ENCODE measurements at regions not wholly inside any gene's neighbourhood (a gene's known extent, or its start where the extent isn't known, plus 50 kb on each side); places are given as distances from the start of the nearest gene placed in this dataset.

GRCh38 chr10:129350690-129351089, 116.4 kb upstream of the MGMT start:
- DNase-seq (ENCODE audit: low read depth in 2 of 2): no peak

DNA sequence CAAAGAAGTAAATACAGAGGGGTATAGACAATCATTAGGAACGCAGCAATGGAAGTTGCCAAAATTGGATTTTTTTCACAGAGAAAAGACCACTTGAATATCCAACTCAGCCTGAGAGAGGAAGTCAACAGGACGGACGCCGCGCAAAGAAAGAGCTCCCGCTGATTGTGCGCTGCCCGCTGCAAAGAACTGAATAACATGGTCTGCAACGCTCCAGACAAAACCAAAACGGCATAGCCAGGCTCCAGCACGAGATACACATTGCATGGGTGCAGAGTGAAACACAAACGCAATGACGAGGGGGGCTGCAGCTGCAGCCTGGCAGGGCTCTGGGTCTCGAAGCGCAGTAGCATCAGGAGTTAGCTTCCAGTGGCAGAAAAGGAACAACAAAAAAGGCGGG, 113.9 kb upstream of the MGMT start:
- DNase-seq (ENCODE audit: low read depth in 2 of 2): no peak

- no peak for DNase-seq (ENCODE audit: low read depth in 2 of 2)
Measured at GRCh38 chr10:129360046-129360445, 107.0 kb upstream of the MGMT start.

- no peak for DNase-seq (ENCODE audit: low read depth in 2 of 2)
Measured at GRCh38 chr10:129361676-129362376, 105.2 kb upstream of the MGMT start.

- DNase-seq (ENCODE audit: low read depth in 2 of 2): no peak
Measured at GRCh38 chr10:129364949-129365348, 102.1 kb upstream of the MGMT start.

- no peak for DNase-seq (ENCODE audit: low read depth in 2 of 2)
Measured at GRCh38 chr10:129365767-129366402, 101.2 kb upstream of the MGMT start.

- DNase-seq (ENCODE audit: low read depth in 2 of 2): no peak
Measured at GRCh38 chr10:129366450-129366849, 100.6 kb upstream of the MGMT start.

DNA sequence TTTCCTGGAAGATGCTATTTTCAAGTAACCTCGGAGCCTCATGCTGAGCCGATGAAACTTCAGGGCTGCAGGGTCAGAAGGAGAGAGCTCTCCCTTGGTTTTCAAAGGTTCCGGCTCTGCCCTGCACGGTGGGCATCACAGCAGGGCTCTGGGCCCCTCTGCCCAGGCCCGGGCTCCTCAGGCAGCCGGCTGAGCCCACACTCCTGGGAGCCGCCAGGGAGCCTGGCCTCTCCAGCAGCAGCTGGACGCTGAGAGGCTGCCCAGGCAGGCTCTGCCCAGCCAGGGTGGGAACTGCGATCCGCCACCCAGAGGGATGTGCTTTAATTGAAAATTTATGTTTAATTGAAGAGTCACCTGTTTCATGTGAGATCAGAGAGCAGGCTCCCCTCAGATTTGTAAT, 97.5 kb upstream of the MGMT start:
- DNase-seq (ENCODE audit: low read depth in 2 of 2): no peak

DNA sequence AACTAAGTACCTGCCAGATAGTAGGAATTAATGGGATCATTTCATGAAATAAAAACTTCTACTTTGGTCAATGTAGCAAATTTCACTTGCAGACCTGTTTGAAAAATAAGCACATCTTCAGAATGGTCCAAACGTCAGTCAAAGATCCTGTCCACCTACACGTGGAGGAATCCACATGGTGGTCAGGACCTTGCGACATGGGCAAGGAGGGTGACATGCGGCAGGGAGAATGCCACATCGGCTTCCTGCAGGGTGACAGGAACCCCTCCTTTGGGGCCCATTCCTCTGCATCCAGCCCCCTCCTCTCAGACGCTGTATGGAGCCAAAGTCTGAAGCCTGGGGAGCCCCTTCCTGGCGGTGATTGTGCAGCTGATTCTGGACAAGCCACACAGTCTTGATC, 95.5 kb upstream of the MGMT start:
- DNase-seq (ENCODE audit: low read depth in 2 of 2): no peak

GRCh38 chr10:129372172-129372571, 94.9 kb upstream of the MGMT start:
- no peak for DNase-seq (ENCODE audit: low read depth in 2 of 2)

DNA sequence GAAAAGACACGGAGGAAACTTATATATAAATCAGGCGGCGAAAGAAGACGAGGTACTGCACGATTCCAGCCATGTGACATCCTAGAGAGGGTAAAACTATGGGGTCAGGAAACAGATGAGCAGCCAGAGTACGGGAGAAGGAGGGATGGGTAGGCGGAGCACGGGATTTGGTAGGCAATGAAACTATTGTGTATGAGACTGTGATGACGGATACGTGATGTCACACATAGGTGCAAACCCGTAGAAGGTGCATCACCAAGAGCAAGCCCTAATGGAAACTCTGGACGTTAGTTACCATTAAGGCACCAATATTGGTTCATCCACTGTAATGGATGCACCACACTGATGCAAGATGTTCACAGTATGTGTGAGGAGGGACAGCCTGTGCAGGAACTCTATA, 93.8 kb upstream of the MGMT start:
- no peak for DNase-seq (ENCODE audit: low read depth in 2 of 2)

GRCh38 chr10:129373718-129374117, 93.3 kb upstream of the MGMT start:
- DNase-seq (ENCODE audit: low read depth in 2 of 2): no peak

DNA sequence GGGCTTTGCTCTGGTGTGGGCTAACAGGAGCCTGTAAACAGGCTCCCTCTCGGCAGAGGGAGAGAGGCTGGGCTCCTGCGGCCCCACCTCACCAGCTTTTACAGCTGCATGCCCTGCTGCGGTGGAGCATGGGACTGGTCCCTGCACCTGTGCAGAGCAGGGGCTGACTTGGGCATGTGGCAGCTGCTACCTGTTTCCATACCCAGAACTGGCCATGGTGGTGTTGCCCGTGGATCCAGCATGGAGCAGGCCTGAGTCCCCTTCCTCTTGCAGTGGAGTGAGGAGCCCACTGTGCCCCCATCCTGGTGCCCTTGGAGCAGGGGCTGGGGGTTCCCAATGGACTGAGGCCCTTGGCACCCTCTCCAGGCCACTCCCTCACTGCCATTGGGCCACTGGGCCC, 91.9 kb upstream of the MGMT start:
- DNase-seq (ENCODE audit: low read depth in 2 of 2): no peak

DNA sequence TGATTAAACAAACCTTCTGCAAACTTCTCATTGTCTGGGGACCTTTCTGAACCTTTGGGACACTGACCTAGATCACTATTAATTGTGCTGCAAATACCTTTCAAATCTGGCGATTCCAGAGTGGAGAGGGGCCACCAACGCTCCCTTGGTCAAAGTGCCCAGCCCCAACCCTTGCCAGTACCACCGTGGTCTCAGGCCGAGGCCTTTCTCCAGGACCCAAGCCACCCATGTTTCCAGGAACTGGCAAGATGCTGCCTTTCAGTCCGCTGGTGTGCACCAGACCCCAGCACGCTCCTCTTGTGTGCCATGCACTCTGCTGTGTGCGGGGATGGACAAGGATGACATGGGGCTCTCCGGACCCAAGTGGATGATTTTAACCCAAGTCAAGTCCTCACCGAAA, 91.1 kb upstream of the MGMT start:
- DNase-seq (ENCODE audit: low read depth in 2 of 2): no peak

GRCh38 chr10:129380279-129380678, 86.8 kb upstream of the MGMT start:
- DNase-seq (ENCODE audit: low read depth in 2 of 2): no peak

DNA sequence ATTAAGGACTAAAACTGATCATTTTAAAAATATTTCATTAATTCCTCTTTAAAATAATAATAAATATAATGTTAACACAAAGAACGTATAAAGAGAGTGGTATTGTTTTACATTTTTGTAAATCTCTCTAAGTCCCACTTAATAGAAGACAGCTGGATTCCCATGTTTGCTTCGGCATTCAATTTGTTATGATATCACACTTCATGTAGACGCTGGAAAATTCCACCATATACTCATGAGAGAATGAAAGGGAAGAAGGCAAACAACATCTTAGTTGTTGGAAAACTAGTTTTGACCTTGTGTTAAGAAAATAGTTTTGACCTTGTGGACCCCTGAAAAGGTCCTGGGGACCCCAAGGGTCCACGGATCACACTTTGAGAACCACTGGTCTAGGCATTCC, 85.3 kb upstream of the MGMT start:
- DNase-seq (ENCODE audit: low read depth in 2 of 2): no peak

GRCh38 chr10:129382401-129382800, 84.6 kb upstream of the MGMT start:
- no peak for DNase-seq (ENCODE audit: low read depth in 2 of 2)

DNA sequence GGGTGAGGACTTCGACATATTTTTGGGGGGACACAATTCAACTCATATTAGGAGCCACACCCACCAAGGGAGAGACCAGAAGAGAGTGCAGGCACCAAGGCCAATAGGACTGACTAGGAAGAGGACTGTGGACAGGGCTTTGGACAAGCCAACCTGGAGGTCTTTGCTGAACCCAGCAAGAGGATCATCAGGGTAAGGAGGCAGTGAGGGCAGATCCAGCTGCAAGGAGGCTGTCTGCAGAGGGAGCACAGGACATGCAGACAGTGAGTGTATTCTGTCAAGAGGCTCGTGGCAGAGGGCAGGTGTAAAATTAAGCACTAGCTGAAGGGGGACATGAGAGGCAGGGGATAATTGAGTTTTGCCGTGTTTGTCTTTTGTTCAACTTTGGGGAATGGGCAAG, 83.4 kb upstream of the MGMT start:
- no peak for DNase-seq (ENCODE audit: low read depth in 2 of 2)

- DNase-seq (ENCODE audit: low read depth in 2 of 2): no peak
Measured at GRCh38 chr10:129385600-129385999, 81.4 kb upstream of the MGMT start.

DNA sequence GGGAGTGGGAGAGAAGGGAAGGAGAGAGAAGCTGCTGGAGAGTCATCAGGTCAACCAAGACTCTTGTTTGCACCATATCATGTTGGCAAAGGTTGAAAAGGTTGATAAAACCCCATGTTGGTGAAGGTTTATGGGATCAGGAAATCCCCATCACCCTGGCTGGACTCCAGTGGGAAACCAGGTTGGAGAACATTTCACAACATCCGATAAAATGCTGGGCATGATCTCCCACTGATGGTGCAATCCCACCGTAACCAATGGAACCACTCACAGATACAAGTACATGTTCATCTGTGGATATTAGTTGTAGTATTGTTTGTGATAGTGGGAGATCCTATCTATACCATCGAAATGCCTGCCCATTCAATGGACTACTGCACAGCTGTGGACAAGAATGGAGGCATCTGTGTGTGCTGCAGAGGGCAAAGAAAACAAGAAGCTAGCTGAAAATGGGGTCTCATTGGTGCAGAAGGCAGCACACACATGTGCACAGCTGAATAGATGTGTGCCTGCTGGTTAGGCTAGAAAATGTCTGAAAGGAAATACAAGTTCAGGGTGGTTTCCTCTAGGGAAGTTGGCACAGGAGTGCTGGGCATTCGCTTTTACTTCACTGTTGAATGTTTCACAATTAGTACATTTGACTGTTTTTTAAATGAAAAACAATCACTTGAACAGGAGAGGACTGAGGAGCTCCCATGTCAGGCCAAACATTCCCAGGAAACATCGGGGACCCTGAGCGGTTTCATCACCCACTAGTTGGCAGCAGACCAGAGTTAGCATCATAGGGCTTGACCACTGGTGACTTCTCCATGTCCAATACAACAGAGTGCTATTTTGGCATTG, 80.4 kb upstream of the MGMT start:
- no peak for DNase-seq (ENCODE audit: low read depth in 2 of 2)

DNA sequence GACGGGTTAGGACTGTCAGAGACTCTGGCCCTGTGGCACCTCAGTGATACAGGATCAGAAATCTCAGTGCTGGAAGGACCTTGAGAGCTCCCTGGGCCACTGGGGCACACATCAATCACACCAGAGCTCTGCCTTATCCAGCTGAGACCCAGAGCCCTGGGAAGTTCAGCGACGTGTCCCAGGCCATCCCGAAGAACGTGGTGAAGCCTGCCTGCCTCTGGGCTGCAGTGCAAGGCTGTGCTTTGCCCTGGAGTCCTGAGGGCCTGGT, 79.8 kb upstream of the MGMT start:
- no peak for DNase-seq (ENCODE audit: low read depth in 2 of 2)

DNA sequence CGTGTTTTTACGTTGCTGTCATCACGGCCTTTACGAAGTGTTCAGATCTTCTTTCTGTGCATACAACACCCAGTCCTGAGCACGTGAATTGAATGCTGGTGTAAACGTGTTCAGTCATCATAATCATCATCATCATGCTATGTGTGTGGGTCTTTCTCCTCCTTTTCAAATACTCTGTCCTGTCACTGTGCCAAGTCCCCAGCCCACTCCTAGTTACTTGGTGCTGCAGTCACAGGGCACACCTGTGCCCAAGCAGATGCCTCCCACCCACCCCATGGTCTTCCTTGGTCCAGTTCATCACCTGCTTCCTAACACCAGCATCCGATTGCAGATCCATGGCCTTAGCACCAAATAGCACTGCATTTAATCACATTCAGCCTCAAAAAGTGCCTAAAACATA, 78.6 kb upstream of the MGMT start:
- DNase-seq (ENCODE audit: low read depth in 2 of 2): no peak

GRCh38 chr10:129389194-129389593, 77.8 kb upstream of the MGMT start:
- no peak for DNase-seq (ENCODE audit: low read depth in 2 of 2)

Measured in stimulated activated CD4-positive, alpha-beta T cell treated with anti-CD3 and anti-CD28 coated beads, Interleukin-1b, Interleukin-23, amount 100 ng/mL, for 4 hours (primary cell).